ENCODE measurements at regions not wholly inside any gene's neighbourhood (a gene's known extent, or its start where the extent isn't known, plus 50 kb on each side); places are given as distances from the start of the nearest gene placed in this dataset.
"Not testable (repeated sequence)": the region's sequence is repeated elsewhere in the genome, so short reads cannot be mapped to it uniquely, and the experiment has no call there.

GRCh38 chr12:126914170-126914793, 1352.7 kb upstream of the TMEM132C start:
- no peak for DNase-seq (ENCODE audit: low read depth)

- DNase-seq (ENCODE audit: low read depth): no peak
These were observed 1351.7 kb upstream of the TMEM132C start for GRCh38 chr12:126915309-126915708.

- DNase-seq (ENCODE audit: low read depth): no peak
These were observed 1340.9 kb upstream of the TMEM132C start for GRCh38 chr12:126926023-126926594.

- DNase-seq (ENCODE audit: low read depth): no peak
These were observed 1336.7 kb upstream of the TMEM132C start for GRCh38 chr12:126930234-126930633.

GRCh38 chr12:126932156-126932555, 1334.8 kb upstream of the TMEM132C start:
- DNase-seq (ENCODE audit: low read depth): no peak

GRCh38 chr12:126935435-126935834, 1331.5 kb upstream of the TMEM132C start:
- no peak for DNase-seq (ENCODE audit: low read depth)

GRCh38 chr12:126936181-126936851, 1330.7 kb upstream of the TMEM132C start:
- DNase-seq (ENCODE audit: low read depth): no peak

GRCh38 chr12:126937431-126937830, 1329.5 kb upstream of the TMEM132C start:
- no peak for DNase-seq (ENCODE audit: low read depth)

GRCh38 chr12:126944684-126945083, 1322.3 kb upstream of the TMEM132C start:
- no peak for DNase-seq (ENCODE audit: low read depth)

- DNase-seq (ENCODE audit: low read depth): not testable (repeated sequence)
These were observed 1320.0 kb upstream of the TMEM132C start for GRCh38 chr12:126946958-126947357.

GRCh38 chr12:126949558-126949957, 1317.4 kb upstream of the TMEM132C start:
- DNase-seq (ENCODE audit: low read depth): no peak

- DNase-seq (ENCODE audit: low read depth): no peak
These were observed 1316.7 kb upstream of the TMEM132C start for GRCh38 chr12:126950266-126950665.

GRCh38 chr12:126952096-126953007, 1314.6 kb upstream of the TMEM132C start:
- no peak for DNase-seq (ENCODE audit: low read depth)

- no peak for DNase-seq (ENCODE audit: low read depth)
These were observed 1313.5 kb upstream of the TMEM132C start for GRCh38 chr12:126953365-126953889.

GRCh38 chr12:126960221-126960620, 1306.7 kb upstream of the TMEM132C start:
- no peak for DNase-seq (ENCODE audit: low read depth)

- no peak for DNase-seq (ENCODE audit: low read depth)
These were observed 1306.3 kb upstream of the TMEM132C start for GRCh38 chr12:126960709-126961108.

- no peak for DNase-seq (ENCODE audit: low read depth)
These were observed 1303.1 kb upstream of the TMEM132C start for GRCh38 chr12:126963825-126964224.

- DNase-seq (ENCODE audit: low read depth): no peak
These were observed 1300.5 kb upstream of the TMEM132C start for GRCh38 chr12:126966498-126966897.

GRCh38 chr12:126967152-126967551, 1299.8 kb upstream of the TMEM132C start:
- no peak for DNase-seq (ENCODE audit: low read depth)

GRCh38 chr12:126974779-126975178, 1292.2 kb upstream of the TMEM132C start:
- no peak for DNase-seq (ENCODE audit: low read depth)

GRCh38 chr12:126976579-126976978, 1290.4 kb upstream of the TMEM132C start:
- DNase-seq (ENCODE audit: low read depth): no peak

- not testable (repeated sequence) for DNase-seq (ENCODE audit: low read depth)
These were observed 1287.4 kb upstream of the TMEM132C start for GRCh38 chr12:126979564-126979963.
